Osteoblast (primary cell): ENCODE measurements at regions not wholly inside any gene's neighbourhood (a gene's known extent, or its start where the extent isn't known, plus 50 kb on each side); places are given as distances from the start of the nearest gene placed in this dataset.

ENCODE experiments used
- DNase-seq: peaks from one replicate; pipeline ENCODE4 v3.0.0; 2011; ENCODE audit warnings: low spot score, mixed read lengths; ENCODE audit not compliant: insufficient read length; ENCODE audit errors: missing footprints
- H2AFZ ChIP-seq: 2 replicates; pipeline ENCODE4 v1.6.0; 2011; ENCODE audit warnings: mild to moderate bottlenecking, low read length
- H3K27ac ChIP-seq: 2 replicates; pipeline ENCODE4 v1.5.1; 2011; ENCODE audit warnings: mild to moderate bottlenecking, low read depth, low read length, moderate library complexity
- H3K27me3 ChIP-seq: 2 replicates; pipeline ENCODE4 v1.6.0; 2012; ENCODE audit warnings: mild to moderate bottlenecking, control low read depth, inconsistent platforms, low read length, moderate library complexity; ENCODE audit not compliant: insufficient read depth
- H3K36me3 ChIP-seq: 2 replicates; pipeline ENCODE4 v1.5.1; 2011; ENCODE audit warnings: mild to moderate bottlenecking, low read length, control low read depth, moderate library complexity; ENCODE audit not compliant: insufficient read depth
- H3K4me1 ChIP-seq: 2 replicates; pipeline ENCODE4 v1.5.1; 2011; ENCODE audit warnings: mild to moderate bottlenecking, low read length, control low read depth, moderate library complexity; ENCODE audit not compliant: insufficient read depth
- H3K4me2 ChIP-seq: 2 replicates; pipeline ENCODE4 v1.6.0; 2011; ENCODE audit warnings: mild to moderate bottlenecking, low read length; ENCODE audit not compliant: insufficient read depth
- H3K4me3 ChIP-seq: fragments of 200-600 bp; sonication (generic); 3 replicates; pipeline ENCODE4 v1.5.1; 2012; ENCODE audit warnings: mild to moderate bottlenecking, low read length, inconsistent platforms; ENCODE audit not compliant: insufficient read depth
- H3K79me2 ChIP-seq: 2 replicates; pipeline ENCODE4 v1.6.0; 2012; ENCODE audit warnings: mild to moderate bottlenecking, low read length, control low read depth, inconsistent platforms; ENCODE audit not compliant: insufficient read depth
- H3K9me3 ChIP-seq: 2 replicates; pipeline ENCODE4 v1.5.1; 2011; ENCODE audit warnings: low read depth, low read length, control low read depth
- H4K20me1 ChIP-seq: 2 replicates; pipeline ENCODE4 v1.6.0; 2012; ENCODE audit warnings: mild to moderate bottlenecking, low read length, control low read depth; ENCODE audit not compliant: insufficient read depth
- CTCF ChIP-seq: IDR thresholded peaks from 2 replicates; pipeline ENCODE4 v1.5.1; 2011; ENCODE audit warnings: mild to moderate bottlenecking, low read depth, low read length, moderate library complexity; ENCODE audit errors: extremely low read depth

GRCh38 chr7:16244469-16244868 is 176.9 kb downstream of the CRPPA start:
- Histone ChIP-seq H4K20me1 (no peaks in the 10 kb centered on the region), H3K27me3 (no peaks in the 10 kb centered on the region), H2AFZ (no peak overlapping the region), H3K9me3 (no peaks in the 10 kb centered on the region), H3K4me2 (no peak overlapping the region), H3K4me1 (no peaks in the 10 kb centered on the region), H3K36me3 (no peaks in the 10 kb centered on the region), H3K4me3 (no peak overlapping the region), H3K27ac (no peak overlapping the region), H3K79me2 (no peaks in the 10 kb centered on the region)
- DNase-seq: no peak
- no peak for TF ChIP-seq CTCF

- no peaks in the 10 kb centered on the region for H3K9me3 ChIP-seq
- H3K4me1 ChIP-seq: no peaks in the 10 kb centered on the region
- H3K27ac ChIP-seq: no peak overlapping the region
- H3K4me2 ChIP-seq: no peak overlapping the region
- no peak for DNase-seq
- H3K4me3 ChIP-seq: no peak overlapping the region
- no peak overlapping the region for H2AFZ ChIP-seq
- no peak for TF ChIP-seq CTCF
- no peaks in the 10 kb centered on the region for H3K36me3 ChIP-seq
- H3K79me2 ChIP-seq: no peaks in the 10 kb centered on the region
- no peaks in the 10 kb centered on the region for H4K20me1 ChIP-seq
- no peaks in the 10 kb centered on the region for H3K27me3 ChIP-seq
These were observed 178.4 kb downstream of the CRPPA start for GRCh38 chr7:16242920-16243319.

- no peak for TF ChIP-seq CTCF
- no peak overlapping the region for H3K27ac ChIP-seq
- DNase-seq: no peak
These were observed 180.3 kb downstream of the CRPPA start for GRCh38 chr7:16241017-16241416.

GRCh38 chr7:16236381-16236780 is 185.0 kb downstream of the CRPPA start:
- H3K79me2 ChIP-seq: no peaks in the 10 kb centered on the region
- no peaks in the 10 kb centered on the region for H3K36me3 ChIP-seq
- H4K20me1 ChIP-seq: no peaks in the 10 kb centered on the region
- no peak for TF ChIP-seq CTCF
- H2AFZ ChIP-seq: no peak overlapping the region
- DNase-seq: no peak
- H3K27ac ChIP-seq: no peak overlapping the region
- H3K9me3 ChIP-seq: no peaks in the 10 kb centered on the region
- H3K4me2 ChIP-seq: no peak overlapping the region
- H3K4me3 ChIP-seq: no peak overlapping the region
- no peaks in the 10 kb centered on the region for H3K27me3 ChIP-seq
- H3K4me1 ChIP-seq: no peaks in the 10 kb centered on the region

More at GRCh38 chr7:16241017-16241416, 180.3 kb downstream of the CRPPA start:
- Histone ChIP-seq H4K20me1 (no peaks in the 10 kb centered on the region), H3K4me1 (no peaks in the 10 kb centered on the region), H3K27me3 (no peaks in the 10 kb centered on the region), H3K79me2 (no peaks in the 10 kb centered on the region), H3K36me3 (no peaks in the 10 kb centered on the region), H3K9me3 (no peaks in the 10 kb centered on the region), H3K4me2 (no peak overlapping the region), H2AFZ (no peak overlapping the region), H3K4me3 (no peak overlapping the region)
